ENCODE measurements at regions not wholly inside any gene's neighbourhood (a gene's known extent, or its start where the extent isn't known, plus 50 kb on each side); places are given as distances from the start of the nearest gene placed in this dataset.
"Not testable (repeated sequence)": the region's sequence is repeated elsewhere in the genome, so short reads cannot be mapped to it uniquely, and the experiment has no call there.

DNA sequence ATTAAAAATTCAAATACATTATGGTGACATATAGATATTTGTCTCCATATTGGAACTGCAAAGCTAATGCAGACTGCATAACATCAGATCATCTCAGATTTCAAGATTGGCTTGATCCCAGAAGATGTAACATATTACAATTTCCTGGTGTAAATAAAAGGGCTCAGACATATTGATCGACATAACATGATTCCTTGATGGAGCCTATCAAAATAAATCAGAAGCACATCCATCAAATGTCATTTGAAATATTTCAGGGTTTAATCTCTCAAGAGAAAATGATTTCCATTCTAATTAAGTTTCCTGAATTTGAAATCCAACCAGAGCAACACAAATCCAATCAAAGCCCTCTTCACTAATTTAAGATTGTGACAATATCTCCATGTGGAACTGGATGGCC is 75.1 kb upstream of the UNC13C start:
- no peak for DNase-seq
- Histone ChIP-seq H3K27me3 (ENCODE audit: insufficient read depth, low read depth, severe bottlenecking) (no peaks in the 10 kb centered on the region), H3K27ac (no peak overlapping the region)

DNA sequence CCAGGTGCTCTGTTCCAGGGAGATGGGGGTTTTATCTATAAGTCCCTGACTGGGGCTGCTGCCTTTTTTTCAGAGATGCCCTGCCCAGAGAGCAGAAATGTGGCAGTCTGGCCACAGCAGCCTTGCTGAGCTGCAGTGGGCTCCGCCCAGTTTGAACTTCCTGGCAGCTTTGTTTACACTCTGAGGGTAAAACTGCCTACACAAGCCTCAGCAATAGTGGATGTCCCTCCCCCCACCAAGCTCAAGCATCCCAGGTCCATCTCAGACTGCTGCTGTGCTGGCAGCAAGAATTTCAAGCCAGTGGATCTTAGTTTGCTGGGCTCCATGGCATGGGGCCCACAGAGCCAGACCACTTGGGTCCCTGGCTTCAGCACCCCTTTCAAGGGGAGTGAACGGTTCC is 84.8 kb upstream of the UNC13C start:
- not testable (repeated sequence) for H3K9me3 ChIP-seq (ENCODE audit: severe bottlenecking); H3K27ac ChIP-seq; H3K36me3 ChIP-seq; DNase-seq; H3K4me3 ChIP-seq (ENCODE audit: low read depth, low read length); H3K27me3 ChIP-seq (ENCODE audit: insufficient read depth, low read depth, severe bottlenecking)

More for the DNA sequence above, 75.1 kb upstream of the UNC13C start:
- no peaks in the 10 kb centered on the region for H3K36me3 ChIP-seq
- TF ChIP-seq, protein P1, sequence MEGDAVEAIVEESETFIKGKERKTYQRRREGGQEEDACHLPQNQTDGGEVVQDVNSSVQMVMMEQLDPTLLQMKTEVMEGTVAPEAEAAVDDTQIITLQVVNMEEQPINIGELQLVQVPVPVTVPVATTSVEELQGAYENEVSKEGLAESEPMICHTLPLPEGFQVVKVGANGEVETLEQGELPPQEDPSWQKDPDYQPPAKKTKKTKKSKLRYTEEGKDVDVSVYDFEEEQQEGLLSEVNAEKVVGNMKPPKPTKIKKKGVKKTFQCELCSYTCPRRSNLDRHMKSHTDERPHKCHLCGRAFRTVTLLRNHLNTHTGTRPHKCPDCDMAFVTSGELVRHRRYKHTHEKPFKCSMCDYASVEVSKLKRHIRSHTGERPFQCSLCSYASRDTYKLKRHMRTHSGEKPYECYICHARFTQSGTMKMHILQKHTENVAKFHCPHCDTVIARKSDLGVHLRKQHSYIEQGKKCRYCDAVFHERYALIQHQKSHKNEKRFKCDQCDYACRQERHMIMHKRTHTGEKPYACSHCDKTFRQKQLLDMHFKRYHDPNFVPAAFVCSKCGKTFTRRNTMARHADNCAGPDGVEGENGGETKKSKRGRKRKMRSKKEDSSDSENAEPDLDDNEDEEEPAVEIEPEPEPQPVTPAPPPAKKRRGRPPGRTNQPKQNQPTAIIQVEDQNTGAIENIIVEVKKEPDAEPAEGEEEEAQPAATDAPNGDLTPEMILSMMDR (IDR thresholded peaks at IDR 0.05; ENCODE audit: low read depth, low read length), result no peak
- no peaks in the 10 kb centered on the region for H3K9me3 ChIP-seq (ENCODE audit: severe bottlenecking)
- no peak overlapping the region for H3K4me3 ChIP-seq (ENCODE audit: low read depth, low read length)

DNA sequence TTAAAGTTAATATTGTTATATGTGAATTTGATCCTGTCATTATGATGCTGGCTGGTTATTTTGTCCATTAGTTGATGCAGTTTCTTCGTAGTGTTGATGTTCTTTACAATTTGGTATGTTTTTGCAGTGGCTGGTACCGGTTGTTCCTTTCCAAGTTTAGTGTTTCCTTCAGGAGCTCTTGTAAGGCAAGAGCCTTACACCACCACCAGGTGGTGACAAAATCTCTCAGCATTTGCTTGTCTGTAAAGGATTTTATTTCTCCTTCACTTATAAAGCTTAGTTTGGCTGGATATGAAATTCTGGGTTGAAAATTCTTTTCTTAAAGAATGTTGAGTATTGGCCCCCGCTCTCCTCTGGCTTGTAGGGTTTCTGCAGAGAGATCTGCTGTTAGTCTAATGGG is 86.4 kb upstream of the UNC13C start:
- TF ChIP-seq, protein P1 (IDR thresholded peaks at IDR 0.05; ENCODE audit: low read depth, low read length), result peak; percentile 29; the same call in 1 of the 2 replicates
- not testable (repeated sequence) for H3K9me3 ChIP-seq (ENCODE audit: severe bottlenecking); H3K4me3 ChIP-seq (ENCODE audit: low read depth, low read length); H3K27ac ChIP-seq; H3K27me3 ChIP-seq (ENCODE audit: insufficient read depth, low read depth, severe bottlenecking); DNase-seq; H3K36me3 ChIP-seq

DNA sequence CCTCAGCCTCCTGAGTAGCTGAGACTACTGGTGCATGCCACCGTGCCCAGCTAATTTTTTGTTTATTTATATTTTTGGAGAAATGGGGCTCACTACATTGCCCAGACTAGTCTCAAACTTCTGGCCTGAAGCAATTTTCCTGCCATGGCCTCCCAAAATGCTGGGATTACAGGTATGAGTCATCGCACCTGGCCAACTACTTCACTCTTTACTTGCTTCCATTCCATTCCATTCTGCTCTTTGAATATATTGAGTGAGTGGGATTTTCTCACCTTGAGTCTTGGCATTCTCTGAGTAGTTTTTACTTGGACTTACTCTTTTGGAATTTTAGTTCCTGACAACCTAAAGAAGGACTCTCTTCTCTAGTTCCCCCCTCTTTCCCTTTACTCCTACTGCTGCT is 93.8 kb upstream of the UNC13C start:
- TF ChIP-seq, protein P1 (IDR thresholded peaks at IDR 0.05; ENCODE audit: low read depth, low read length), result no peak
- H3K27ac ChIP-seq, result no peak overlapping the region
- no peaks in the 10 kb centered on the region for H3K27me3 ChIP-seq (ENCODE audit: insufficient read depth, low read depth, severe bottlenecking)
- DNase-seq, result no peak
- no peaks in the 10 kb centered on the region for H3K36me3 ChIP-seq
- no peak overlapping the region for H3K4me3 ChIP-seq (ENCODE audit: low read depth, low read length)
- no peaks in the 10 kb centered on the region for H3K9me3 ChIP-seq (ENCODE audit: severe bottlenecking)

DNA sequence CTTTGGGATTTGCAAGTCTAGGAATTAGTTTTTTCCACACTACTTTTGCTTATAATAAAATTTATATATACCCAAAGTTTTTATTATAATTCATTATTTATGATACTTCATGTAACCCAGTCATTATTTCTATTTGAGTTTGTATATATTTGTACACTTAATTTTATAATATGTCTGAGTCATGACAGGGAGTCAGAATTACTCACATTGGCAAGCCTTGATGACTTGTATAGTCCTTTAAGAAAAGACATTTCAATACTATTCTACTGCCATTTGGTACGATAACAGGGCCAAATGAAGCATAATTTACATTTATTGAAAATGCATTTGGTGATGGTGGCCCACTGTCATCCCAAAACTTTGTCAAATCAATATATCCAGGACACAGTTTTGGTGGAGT is 95.9 kb upstream of the UNC13C start:
- H3K27ac ChIP-seq, result no peak overlapping the region
- no peaks in the 10 kb centered on the region for H3K36me3 ChIP-seq
- H3K4me3 ChIP-seq (ENCODE audit: low read depth, low read length), result no peak overlapping the region
- DNase-seq, result no peak
- TF ChIP-seq, protein P1 (IDR thresholded peaks at IDR 0.05; ENCODE audit: low read depth, low read length), result no peak
- no peaks in the 10 kb centered on the region for H3K9me3 ChIP-seq (ENCODE audit: severe bottlenecking)
- H3K27me3 ChIP-seq (ENCODE audit: insufficient read depth, low read depth, severe bottlenecking), result no peaks in the 10 kb centered on the region

DNA sequence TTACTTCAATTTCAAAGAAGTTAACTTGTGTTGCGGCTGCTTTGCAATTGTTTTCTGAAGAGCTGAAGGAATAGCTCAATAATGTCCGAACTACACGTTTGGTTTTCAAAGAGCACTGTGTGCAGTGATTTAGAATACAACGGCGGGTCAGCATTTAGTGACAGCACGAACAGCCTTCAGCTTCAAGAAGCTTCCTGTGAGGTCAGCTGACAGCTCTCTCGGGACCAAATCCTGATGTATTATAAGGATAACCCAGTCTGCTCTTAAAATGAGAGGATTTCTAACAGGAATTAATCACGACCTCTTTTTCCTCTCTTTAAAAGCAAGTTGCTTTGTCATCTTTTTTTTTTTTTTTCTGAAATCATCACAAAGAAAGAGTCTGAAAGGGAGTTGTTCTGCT is 97.9 kb upstream of the UNC13C start:
- TF ChIP-seq, protein P1 (IDR thresholded peaks at IDR 0.05; ENCODE audit: low read depth, low read length), result no peak
- H3K27ac ChIP-seq, result no peak overlapping the region
- H3K36me3 ChIP-seq, result no peaks in the 10 kb centered on the region
- H3K4me3 ChIP-seq (ENCODE audit: low read depth, low read length), result peak overlapping the region; percentile 39
- H3K27me3 ChIP-seq (ENCODE audit: insufficient read depth, low read depth, severe bottlenecking), result no peaks in the 10 kb centered on the region
- no peaks in the 10 kb centered on the region for H3K9me3 ChIP-seq (ENCODE audit: severe bottlenecking)
- peak; percentile 49 for DNase-seq
